CD4-positive, alpha-beta T cell treated with Interleukin-15 for 1 hour (primary cell): ENCODE measurements at regions not wholly inside any gene's neighbourhood (a gene's known extent, or its start where the extent isn't known, plus 50 kb on each side); places are given as distances from the start of the nearest gene placed in this dataset.

Source experiments
- DNase-seq: peaks from one replicate; pipeline ENCODE4 v3.0.0-alpha.2; 2020

DNA sequence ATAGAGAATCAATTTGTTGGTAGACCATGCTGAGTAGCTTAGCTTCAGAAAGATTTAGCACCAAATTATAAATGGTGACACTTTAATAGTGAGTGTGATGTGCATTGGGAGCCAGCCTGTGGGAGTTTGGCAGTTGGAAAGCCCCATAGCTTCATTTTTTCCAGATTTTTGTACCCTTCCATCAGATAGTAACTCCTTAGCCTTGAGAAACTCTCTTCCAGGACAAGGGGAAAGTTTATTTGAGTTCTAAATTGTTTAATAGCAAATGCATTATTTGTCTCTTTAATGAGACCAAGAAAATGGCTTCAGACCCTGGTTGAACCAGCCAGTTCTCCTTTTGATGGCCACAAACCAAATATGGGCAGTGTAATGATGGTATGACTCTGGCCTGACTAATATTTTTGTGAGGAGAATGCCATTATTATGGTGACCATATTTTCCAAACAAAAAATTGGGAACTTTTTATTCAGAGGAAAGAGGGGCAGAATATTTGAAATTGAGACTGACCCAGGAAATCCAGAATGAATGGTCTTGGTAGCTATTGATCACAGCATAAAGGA, 49.8 kb downstream of the PLCE1 start:
- DNase-seq = no peak

DNA sequence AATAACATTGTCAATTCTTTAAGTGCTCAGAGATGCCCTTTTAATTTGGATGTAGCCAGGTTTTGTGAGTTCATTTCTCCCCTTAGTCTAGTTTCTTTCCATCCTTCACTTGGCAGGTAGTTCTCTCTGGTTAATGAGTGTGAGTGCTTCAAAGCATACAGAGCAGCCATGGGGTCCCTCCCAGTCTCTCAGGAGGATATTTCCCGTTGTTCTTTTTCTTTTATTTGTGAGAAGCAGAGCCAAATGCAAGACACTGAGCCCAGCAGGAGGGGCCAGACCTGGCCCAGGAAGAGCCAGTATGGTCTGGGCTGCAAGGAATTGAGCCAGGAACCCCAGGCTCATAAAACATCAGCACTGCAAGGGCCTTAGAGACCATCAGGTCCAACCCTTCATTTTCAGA, 52.4 kb downstream of the PLCE1 start:
- no peak for DNase-seq

DNA sequence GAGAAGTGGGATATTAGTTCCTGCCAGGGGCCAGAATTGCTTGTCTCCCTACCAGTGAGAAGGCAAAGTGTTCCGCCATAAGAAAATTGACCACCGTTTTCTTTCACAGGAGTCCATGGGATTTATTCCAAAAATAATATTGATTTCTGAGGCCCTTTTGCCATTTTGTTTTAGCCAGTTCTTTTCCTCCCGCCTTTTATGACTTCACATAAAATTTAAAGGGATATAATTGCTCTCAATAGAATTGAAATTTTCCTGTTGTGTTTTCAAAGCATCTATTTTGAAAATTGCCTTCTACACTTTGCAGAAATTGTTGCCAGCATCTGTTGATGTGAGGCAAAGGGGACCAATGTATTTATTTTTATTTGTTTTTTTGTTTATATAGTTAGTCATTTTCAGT, 53.6 kb downstream of the PLCE1 start:
- no peak for DNase-seq

DNA sequence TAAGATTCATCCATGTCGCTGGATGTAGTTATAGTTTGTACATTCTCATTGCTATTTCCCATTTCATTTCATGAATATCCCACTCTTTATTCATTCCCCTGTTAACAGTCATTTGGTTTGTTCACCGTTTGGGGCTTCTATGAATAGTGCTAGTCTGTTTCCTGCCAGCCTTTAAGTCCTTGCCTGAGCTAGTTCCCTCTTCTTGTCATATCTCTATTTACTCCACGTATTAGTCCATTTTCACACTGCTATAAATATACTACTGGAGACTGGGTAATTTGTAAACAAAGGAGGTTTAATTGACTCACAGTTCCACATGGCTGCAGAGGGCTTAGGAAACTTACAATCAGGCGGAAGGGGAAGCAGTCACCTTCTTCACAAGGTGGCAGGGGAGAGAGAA, 56.2 kb downstream of the PLCE1 start:
- DNase-seq = no peak

DNA sequence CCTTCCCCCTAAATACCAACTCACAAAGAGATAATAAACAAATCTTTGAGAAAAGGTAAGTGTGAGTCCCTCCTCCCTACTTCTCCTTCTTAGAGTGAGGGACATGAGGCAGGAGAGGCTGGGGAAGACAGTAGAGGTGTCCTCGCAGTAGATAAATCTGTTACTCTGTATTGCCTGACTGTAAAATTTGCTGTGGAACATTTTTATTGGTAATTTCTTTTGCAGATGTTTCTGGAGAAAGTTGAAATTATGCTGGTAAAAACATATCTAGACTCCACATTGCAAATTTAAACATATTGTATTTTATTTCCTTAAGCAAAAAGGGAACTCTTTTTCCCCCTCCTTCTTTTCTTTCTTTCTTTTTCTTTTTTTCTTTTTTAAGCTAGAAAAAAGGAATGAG, 58.5 kb downstream of the PLCE1 start:
- no peak for DNase-seq

DNA sequence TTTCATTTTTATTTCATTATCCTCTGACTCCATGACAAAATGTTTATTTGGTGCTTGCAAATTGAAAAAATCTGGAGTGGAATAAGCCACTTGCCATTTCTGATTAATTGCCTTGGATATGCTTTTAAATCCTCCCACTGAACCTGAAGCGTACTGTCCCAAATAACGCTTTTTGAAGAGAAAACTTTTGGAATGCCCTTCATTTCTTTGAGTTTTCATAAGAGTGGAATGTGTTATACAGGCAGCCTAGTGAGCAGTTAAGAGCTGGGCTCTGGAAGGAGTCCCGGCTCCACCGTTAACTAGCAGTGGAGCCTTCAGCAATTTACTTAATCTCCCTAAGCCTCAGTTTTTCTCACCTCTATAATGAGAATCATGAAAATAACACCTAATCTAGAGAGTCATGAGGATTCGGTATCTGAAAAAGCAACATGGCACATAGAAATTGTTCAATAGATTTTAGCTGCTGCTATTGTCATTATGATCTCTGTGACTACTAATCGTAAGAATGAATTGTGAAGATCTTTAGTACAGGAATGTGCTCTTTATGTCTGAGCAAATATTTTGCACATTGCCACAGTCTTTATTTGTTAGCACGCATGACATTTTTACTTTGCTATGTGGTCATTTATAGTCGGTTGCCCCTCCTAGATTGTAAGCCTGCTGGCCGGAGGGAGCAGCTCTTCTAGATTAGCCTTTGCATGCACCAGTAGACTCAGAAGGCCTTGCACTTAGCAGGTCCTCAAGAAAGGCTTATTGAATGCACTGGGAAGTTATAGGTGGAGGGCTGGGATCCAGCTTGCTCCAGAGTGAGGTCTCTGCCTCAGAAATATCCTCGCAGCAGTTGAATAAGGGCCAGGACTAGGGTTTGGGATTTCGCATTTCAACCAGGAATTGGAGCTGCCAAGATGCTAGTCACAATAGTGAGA, 59.4 kb downstream of the PLCE1 start:
- DNase-seq = no peak

DNA sequence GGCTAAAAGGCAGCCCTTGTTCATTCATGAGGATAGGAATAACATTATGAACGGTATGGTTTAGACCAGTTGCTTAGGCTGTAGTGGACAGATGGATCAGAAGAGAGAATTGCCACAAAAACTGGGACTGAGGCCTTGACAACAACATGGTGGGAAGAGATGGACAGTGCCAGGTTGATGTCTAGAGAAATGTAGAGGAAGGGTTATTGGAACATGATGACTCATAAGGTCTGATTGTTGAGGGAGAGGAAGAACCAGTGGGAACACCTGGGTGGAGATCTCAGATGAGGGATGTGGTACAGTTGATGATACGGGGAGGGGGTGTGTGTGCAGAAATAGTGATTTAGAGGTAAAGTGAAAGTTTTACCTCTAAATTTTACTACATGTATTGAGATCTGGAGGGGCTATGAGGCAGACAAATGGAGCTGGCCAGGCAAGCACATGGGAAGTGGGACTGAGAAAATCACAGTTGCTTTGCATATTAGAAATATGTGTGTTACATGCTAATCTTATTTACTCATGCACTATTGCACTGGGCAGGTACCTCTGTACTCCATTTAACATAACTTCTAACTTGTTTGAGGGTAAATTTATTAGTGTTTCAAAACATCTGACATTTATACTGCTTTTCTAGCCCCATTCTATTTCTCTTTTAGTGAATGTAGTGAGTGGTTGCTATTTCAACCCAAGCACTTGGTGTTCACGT, 65.6 kb downstream of the PLCE1 start:
- DNase-seq = no peak

DNA sequence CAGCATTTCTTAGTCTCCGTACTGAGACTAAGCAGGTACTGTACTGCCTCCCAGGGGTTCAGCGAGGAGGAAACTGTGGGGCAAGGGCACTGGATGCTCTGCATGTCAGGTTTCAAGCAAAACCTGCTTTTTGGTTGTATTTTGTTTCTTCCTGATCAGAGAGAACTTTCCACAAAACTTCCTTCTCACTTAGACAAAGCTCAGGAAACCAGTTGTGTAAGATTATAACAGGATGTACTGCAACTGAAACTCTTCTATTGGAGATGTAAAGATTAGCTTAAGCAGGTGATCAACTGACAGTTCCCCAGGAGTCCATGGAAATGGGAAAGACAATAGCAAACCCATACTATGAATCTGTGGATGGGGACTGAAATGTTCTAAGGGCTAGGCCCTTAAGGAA, 67.3 kb downstream of the PLCE1 start:
- no peak for DNase-seq

DNA sequence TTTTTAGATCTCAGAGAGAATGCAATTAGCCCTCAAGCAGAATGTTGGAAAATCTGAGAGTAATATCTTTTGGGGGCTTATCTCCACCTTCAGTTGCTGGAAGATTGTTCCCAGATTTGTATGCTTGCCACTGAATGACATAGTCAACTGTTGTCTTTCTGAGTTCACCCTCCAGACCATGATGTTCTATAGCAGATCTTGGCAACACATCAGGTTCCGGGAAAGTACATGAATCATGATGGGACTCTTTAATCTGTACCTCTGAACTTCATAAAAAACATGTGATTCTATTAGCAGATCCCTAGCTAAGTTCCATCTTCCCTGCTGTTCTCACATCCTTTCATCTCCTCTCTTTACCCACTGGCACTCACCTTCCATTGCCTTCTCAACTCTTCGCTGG, 68.9 kb downstream of the PLCE1 start:
- no peak for DNase-seq

DNA sequence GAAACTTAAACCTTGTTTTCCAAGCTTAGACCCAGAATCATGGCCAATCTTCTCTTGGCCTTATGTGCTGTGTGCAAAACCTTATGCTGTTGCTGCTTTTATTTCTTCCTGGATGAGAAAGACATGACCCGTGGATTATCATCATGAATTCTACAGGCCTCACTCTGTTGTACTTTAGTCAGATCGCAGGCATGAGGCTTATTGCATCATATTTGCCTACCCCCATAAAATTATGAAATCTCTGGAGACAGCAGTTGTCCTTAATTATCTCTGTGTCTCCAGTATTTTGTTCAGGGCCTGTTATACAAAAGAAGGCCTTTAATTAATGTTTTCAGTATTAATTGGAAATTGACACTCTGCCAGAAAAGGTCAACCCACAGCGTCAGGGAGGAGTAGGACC, 71.6 kb downstream of the PLCE1 start:
- no peak for DNase-seq

DNA sequence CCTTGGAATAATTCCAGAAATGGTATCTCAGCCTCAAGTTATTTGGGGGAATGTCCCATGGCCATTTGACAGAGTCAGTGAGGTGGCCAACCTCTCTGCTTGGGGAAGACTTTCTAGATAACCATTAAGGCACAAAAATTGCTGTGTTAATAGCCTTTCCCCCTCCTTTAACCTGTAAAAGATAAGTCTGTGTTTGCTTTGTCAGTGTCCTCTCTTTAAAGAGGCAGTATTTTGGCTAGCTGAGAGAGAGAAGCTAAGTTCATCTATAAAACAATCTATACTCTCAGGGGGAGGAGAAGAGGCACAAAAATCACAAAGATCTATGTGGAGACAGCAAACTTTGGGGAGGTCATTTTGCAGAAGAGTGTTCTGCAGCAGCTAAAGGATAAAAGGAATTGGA, 72.1 kb downstream of the PLCE1 start:
- DNase-seq = no peak

DNA sequence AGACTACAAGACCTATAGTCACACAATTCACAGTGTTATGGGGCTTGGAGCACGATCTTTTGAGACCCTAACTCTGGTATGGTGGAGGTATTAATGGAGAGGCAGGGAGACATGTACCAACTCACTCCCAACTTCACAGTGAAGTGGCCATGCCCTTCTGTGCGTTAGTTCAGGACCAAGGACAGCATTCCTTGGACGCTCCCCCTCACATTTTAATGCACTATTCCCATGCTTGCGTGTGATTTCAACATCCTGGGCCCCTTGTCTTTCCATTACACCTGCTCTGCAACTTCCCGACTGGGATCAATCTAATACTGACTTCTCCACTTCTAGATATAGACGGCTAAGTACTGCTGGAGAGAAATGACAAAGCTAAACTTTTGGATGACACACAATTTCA, 72.7 kb downstream of the PLCE1 start:
- DNase-seq = no peak

DNA sequence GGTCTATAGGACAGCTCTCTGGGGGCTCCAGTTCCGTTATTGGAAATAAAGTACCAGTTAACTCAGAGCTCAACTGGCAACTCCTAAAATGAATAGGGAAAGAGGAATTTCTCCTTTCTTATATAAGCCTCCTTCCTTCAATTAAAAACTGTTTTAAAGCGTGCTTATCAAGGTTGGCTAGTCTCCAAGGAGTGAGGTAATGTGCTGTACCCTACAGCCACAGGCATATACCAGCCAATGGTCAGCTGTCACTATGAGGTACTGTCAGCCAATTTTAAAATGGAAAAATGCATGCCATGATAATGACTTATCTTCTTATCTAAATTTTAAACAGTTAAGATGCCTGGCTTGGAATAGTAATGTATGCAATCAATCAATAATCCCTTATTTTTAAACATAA, 76.2 kb downstream of the PLCE1 start:
- DNase-seq = no peak

DNA sequence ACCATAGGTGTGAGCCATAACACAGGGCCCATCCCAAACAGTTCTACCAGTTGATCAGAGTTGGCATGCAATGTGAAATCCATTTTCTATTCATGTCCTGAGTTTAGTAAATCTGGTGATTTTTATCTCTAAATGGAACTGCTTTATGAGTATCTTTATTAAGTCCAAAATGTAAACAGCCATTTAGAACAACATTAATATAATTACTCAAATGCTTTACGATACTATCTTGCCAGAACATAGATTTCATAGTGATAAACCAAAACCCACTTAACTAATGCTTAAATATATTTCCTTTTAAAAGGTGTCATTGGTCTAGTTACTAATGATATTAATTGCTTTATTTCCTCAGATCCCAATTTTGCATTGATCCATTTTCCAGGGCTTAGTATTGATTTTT, 80.7 kb downstream of the PLCE1 start:
- no peak for DNase-seq

DNA sequence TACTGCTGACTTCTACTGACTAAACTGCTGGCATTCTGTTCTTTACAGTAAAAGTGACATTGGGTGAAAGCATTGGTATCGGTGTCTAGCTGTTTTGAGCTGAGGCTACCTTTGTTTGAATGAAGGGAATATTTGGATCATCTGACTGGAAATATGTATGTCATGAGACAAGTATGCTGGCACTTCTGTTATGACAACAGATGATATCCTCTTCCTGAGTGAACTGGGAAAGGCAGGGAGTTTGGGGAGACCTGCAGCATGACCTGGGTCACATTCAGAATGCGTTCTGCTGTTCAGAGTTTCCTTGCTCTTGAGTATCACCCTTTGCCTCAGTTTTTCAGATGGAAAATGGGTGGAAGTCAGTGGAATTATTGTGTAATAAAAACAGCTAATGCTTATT, 81.8 kb downstream of the PLCE1 start:
- DNase-seq = no peak

DNA sequence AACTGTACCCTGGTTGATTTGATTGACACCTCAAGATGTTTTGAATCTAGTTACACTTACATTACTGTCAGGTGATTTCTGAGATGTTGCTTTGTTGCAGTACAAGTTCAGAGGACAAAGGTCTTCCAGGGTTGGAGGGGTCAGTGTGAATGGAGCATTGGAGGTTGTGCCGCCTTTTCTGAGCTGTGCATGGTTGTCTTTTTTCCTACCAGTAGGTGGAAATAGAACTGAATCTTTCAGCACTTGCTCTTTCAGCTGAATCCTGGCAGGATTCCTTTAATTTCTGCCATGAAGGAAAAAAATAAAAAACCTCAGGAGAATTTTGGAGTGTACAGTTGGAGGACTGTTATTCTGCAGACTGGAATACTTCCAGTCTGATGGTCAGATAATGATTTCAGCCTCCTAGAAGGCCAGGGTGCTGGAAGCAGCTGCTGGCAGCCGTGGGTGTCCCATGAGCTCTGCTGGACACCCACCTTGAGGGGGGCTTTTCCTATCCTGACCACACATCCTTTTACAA, 82.7 kb downstream of the PLCE1 start:
- no peak for DNase-seq

DNA sequence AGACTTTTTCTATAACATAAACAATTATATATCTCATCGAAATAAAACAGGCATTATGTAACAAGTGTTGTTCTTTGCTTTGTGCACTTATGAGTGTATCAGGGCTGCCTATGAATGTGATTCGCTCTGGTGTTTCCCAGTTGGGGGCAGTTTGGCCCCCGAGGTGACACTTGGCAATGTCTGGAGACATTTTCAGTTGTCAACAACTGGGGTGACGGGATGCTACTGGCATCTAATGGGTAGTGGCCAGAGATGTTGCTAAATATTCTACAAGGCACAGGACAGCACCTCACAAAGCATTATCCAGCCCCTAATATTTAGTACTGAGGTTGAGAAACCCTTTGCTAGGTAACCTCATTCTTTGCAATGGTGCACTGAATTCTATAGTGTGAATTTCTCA, 83.3 kb downstream of the PLCE1 start:
- DNase-seq = no peak

DNA sequence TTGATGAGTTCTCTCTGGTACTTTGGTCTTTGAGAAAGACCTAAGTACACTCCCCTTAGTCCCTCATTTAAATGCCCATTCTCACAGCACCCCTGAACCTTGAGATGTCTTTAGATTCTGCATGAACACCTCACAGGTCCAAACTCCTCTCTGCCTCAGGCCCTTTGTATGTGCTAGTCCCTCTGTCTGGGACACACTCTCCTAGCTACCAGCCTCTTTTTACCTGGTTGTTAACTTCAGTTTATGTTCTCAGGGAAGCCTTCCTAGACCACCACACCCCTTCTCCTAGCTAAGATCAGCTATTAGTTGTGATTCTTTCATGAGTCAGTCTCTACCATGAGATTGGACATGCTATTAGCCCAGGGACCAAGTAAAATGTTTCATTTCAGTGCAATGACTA, 86.4 kb downstream of the PLCE1 start:
- DNase-seq = no peak

DNA sequence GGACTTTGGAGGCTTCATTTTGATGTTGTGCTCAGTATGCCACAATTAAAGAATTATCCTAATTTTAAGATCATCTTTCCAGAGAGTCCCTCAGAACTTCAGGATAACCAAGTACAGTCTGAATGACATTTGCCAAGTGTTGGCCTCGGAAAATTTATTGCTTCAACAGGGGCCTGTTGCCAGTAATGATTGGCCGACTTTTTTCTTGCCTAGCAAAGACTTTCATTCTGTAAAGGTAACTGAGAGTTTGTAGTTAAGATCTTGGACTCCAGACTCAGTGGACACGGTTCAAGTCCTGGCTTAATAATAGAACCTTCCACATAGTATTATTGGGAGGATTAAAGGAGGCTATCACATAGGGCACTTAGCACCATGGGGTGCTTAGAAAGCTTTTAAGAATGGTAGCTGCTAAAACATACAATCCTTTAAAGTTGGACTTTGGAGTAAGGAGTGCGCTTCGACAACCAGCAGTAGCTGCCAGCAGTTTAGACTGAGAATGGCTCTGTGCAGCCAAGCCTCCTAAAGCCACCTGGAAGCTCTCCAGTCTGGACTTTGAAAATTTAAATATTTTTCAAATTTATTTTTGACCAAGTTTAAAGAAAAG, 90.0 kb downstream of the PLCE1 start:
- DNase-seq = no peak

DNA sequence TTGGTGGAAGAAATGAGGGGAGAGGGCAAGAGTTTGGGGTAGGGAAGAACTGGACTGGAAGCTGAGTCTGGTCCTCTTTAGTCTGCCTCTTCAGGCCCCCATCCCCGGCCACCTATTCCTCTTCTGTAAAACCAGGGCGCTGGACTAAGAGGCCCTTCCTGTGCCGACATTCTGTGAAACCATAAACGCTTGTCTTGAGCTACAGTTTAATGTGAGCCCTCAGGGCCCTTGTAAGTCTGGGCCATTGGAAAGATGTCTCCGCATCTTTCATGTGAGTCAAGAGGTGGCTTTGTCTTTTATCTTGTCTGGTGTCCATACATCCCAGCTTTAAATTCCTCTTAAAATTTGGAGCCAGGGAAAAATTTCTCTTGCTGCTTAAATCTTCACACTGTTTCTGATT, 90.6 kb downstream of the PLCE1 start:
- no peak for DNase-seq

DNA sequence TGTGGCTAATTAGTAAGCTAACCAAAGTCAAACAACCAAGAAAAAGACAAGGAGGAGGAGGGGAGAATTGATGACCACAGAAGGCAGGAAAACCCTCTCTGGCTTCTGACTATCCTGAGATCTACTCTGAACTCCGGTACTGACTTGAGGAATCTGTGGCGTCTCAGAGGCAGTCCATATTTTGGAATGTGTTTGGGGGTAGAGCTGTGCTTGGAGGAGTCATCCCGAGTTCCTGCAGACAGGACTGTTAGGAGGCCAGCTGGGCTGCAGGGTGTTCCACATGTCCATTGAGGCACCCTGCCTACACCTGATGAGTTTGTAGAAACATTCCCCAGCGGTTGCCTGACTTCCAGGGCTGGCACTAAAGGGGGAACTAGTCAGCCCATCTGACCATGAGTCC, 91.6 kb downstream of the PLCE1 start:
- no peak for DNase-seq

DNA sequence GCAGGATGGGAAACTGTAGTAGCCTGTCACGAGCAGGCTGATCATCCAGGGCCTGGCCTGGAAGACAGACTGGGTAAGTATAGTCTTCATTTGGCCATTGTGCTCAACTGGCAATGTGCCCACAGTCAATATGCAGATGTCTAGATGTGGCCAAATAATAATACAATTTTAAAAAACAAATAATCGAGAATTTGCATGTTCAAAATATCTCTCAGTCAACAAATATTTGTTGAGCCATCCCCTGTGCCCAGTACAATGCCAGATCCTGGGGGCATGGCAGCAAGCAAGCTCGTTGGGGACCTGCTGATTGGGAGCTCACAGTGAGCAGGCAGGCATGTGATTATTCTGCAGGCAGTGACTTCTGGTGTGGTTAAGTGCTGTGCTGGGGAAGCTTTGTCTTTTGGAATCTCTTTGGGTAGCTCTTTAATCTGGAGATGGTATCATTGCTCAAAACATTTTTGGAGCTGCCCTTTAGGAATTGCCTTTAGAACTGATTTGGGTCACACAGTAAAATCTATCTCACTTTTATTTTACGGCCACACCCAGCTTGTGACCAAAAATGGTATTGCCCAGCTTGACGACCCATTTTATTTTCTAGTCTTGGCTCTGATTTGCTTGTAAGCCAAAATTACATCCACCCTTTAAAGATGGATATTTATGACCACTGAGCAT, 92.2 kb downstream of the PLCE1 start:
- no peak for DNase-seq

DNA sequence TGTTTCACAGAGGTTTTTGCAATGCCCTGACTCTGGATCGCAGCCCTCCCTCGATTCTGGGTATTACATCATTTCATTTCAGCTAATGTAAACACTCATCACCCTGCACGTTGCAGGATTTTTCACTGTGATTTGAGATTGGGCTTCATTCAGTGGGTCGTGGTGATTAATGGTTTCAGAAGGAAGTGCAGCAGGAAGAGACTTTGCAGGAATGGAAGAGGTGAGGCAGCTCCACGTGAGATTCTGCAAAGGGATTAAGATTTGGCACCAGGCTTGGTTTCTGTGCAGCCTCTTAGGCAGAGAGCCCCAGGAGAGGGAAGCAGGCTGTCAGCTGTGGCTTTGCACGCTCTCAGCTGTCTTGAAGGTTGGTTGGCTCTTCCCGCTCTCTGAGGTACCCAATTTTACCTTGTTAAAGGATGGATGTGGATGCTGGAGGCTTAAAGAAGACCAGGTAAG, 95.2 kb downstream of the PLCE1 start:
- no peak for DNase-seq
